HEK293T (cell line): ENCODE measurements at regions not wholly inside any gene's neighbourhood (a gene's known extent, or its start where the extent isn't known, plus 50 kb on each side); places are given as distances from the start of the nearest gene placed in this dataset.
"Not testable (repeated sequence)": the region's sequence is repeated elsewhere in the genome, so short reads cannot be mapped to it uniquely, and the experiment has no call there.

Experiments
- CTCF ChIA-PET: fragments of 350-600 bp; formaldehyde crosslinking; extraction: SDS; loops from one replicate; lab custom pipeline; 2021; ENCODE audit warnings: antibody characterized with exemption, inconsistent platforms; lab: Yijun Ruan, JAX
- POLR2A ChIA-PET: fragments of 350-600 bp; formaldehyde crosslinking; extraction: SDS; loops from one replicate; lab custom pipeline; 2020; ENCODE audit warnings: antibody characterized with exemption, inconsistent platforms; lab: Yijun Ruan, JAX
- DNase-seq: peaks from one replicate; pipeline ENCODE4 v3.0.0; 2012; ENCODE audit warnings: mixed read lengths; ENCODE audit errors: extremely low spot score
- ARNT ChIP-seq: fragments of 450-650 bp; IDR thresholded peaks from 2 replicates; pipeline ENCODE4 v1.6.1; 2017; ENCODE audit warnings: mild to moderate bottlenecking
- BHLHE40 ChIP-seq: fragments of 450-650 bp; IDR thresholded peaks from 2 replicates; pipeline ENCODE4 v1.6.1; 2016; ENCODE audit warnings: mild to moderate bottlenecking, moderate library complexity, borderline replicate concordance
- CTBP1 ChIP-seq: fragments of 450-650 bp; IDR thresholded peaks from 2 replicates; pipeline ENCODE4 v1.6.1; 2016; ENCODE audit warnings: borderline replicate concordance
- ELF4 ChIP-seq: fragments of 450-650 bp; IDR thresholded peaks from 2 replicates; pipeline ENCODE4 v1.6.1; 2017; ENCODE audit warnings: antibody characterized with exemption
- FOXA1 ChIP-seq: fragments of 450-650 bp; IDR thresholded peaks from 2 replicates; pipeline ENCODE4 v1.6.1; 2016; ENCODE audit warnings: mild to moderate bottlenecking
- FOXK2 ChIP-seq: fragments of 450-650 bp; IDR thresholded peaks from 2 replicates; pipeline ENCODE4 v1.6.1; 2016; ENCODE audit warnings: mild to moderate bottlenecking
- FOXM1 ChIP-seq: fragments of 450-650 bp; IDR thresholded peaks from 2 replicates; pipeline ENCODE4 v1.6.1; 2017; ENCODE audit warnings: mild to moderate bottlenecking, borderline replicate concordance
- HDGF ChIP-seq: fragments of 450-650 bp; IDR thresholded peaks from 2 replicates; pipeline ENCODE4 v1.6.1; 2017; ENCODE audit warnings: antibody characterized with exemption, borderline replicate concordance
- L3MBTL2 ChIP-seq: fragments of 450-650 bp; conservative IDR thresholded peaks from 2 replicates; pipeline ENCODE4 v1.6.1; 2016; ENCODE audit warnings: mild to moderate bottlenecking
- LEF1 ChIP-seq: fragments of 450-650 bp; IDR thresholded peaks from 2 replicates; pipeline ENCODE4 v1.6.1; 2017; ENCODE audit warnings: mild to moderate bottlenecking, borderline replicate concordance
- NFRKB ChIP-seq: fragments of 450-650 bp; IDR thresholded peaks from 2 replicates; pipeline ENCODE4 v1.6.1; 2016; ENCODE audit warnings: mild to moderate bottlenecking, moderate library complexity
- PKNOX1 ChIP-seq: fragments of 450-650 bp; IDR thresholded peaks from 2 replicates; pipeline ENCODE4 v1.6.1; 2016
- SP1 ChIP-seq: fragments of 450-650 bp; IDR thresholded peaks from 2 replicates; pipeline ENCODE4 v1.6.1; 2017
- SUZ12 ChIP-seq: fragments of 450-650 bp; IDR thresholded peaks from 2 replicates; pipeline ENCODE4 v1.6.1; 2016; ENCODE audit warnings: mild to moderate bottlenecking
- TARDBP ChIP-seq: fragments of 450-650 bp; IDR thresholded peaks from 2 replicates; pipeline ENCODE4 v1.6.1; 2016
- ZNF384 ChIP-seq: fragments of 450-650 bp; IDR thresholded peaks from 2 replicates; pipeline ENCODE4 v1.6.1; 2016

- no peak for TF ChIP-seq BHLHE40
- no peak for TF ChIP-seq PKNOX1
- TF ChIP-seq HDGF = no peak
- TF ChIP-seq ZNF384 = no peak
- no peak for TF ChIP-seq NFRKB
- no peak for TF ChIP-seq ARNT
- TF ChIP-seq FOXA1 = no peak
- TF ChIP-seq FOXK2 = no peak
- no peak for TF ChIP-seq ELF4
- no peak for TF ChIP-seq SUZ12
- TF ChIP-seq SP1 = no peak
- no peak for TF ChIP-seq CTBP1
- TF ChIP-seq LEF1 = no peak
- TF ChIP-seq FOXM1 = no peak
- TF ChIP-seq TARDBP = no peak
- no peak for TF ChIP-seq L3MBTL2
- CTCF ChIA-PET = no interaction called here
- no peak for DNase-seq
- POLR2A ChIA-PET = no interaction called here
Observed at GRCh38 chr22:26082866-26083265, 86.4 kb upstream of the SEZ6L start.

GRCh38 chr22:26086359-26086758 lies 82.9 kb upstream of the SEZ6L start:
- no peak for DNase-seq
- ChIA-PET CTCF (interaction anchor here (0.6 kb wide), 1 partner anchor 31 kb away, joined by 3 read pairs; no protein-coding TSS in a partner anchor), POLR2A (no interaction called here)
- no peak for TF ChIP-seq ZNF384
- TF ChIP-seq FOXK2 = no peak
- no peak for TF ChIP-seq L3MBTL2
- no peak for TF ChIP-seq ELF4
- no peak for TF ChIP-seq FOXM1
- no peak for TF ChIP-seq ARNT
- no peak for TF ChIP-seq TARDBP
- TF ChIP-seq HDGF = no peak
- no peak for TF ChIP-seq PKNOX1
- no peak for TF ChIP-seq NFRKB
- no peak for TF ChIP-seq SUZ12
- TF ChIP-seq SP1 = no peak
- TF ChIP-seq FOXA1 = no peak
- no peak for TF ChIP-seq CTBP1
- no peak for TF ChIP-seq LEF1
- no peak for TF ChIP-seq BHLHE40

GRCh38 chr22:26087816-26088215 lies 81.4 kb upstream of the SEZ6L start:
- DNase-seq = no peak
- TF ChIP-seq ELF4 (no peak), SUZ12 (no peak), HDGF (no peak), ARNT (no peak), FOXK2 (no peak), TARDBP (no peak)
- POLR2A ChIA-PET = no interaction called here
- CTCF ChIA-PET = no interaction called here

- ChIA-PET POLR2A (no interaction called here), CTCF (no interaction called here)
- TF ChIP-seq PKNOX1 = no peak
- no peak for TF ChIP-seq ZNF384
- no peak for TF ChIP-seq FOXM1
- TF ChIP-seq BHLHE40 = no peak
- no peak for TF ChIP-seq TARDBP
- no peak for TF ChIP-seq SP1
- no peak for TF ChIP-seq L3MBTL2
- no peak for TF ChIP-seq HDGF
- TF ChIP-seq NFRKB = no peak
- no peak for TF ChIP-seq CTBP1
- TF ChIP-seq FOXK2 = no peak
- no peak for TF ChIP-seq ELF4
- DNase-seq = no peak
Observed at GRCh38 chr22:26090821-26091220, 78.4 kb upstream of the SEZ6L start.

GRCh38 chr22:26094497-26094896 lies 74.8 kb upstream of the SEZ6L start:
- DNase-seq, CTCF ChIA-PET, POLR2A ChIA-PET: not testable (repeated sequence)

- CTCF ChIA-PET = interaction anchor here (1.2 kb wide), 1 partner anchor 77 kb away, joined by 3 read pairs; no protein-coding TSS in a partner anchor
- POLR2A ChIA-PET = no interaction called here
- DNase-seq = no peak
Observed at GRCh38 chr22:26095256-26095956, 73.9 kb upstream of the SEZ6L start.

GRCh38 chr22:26097411-26097810 lies 71.9 kb upstream of the SEZ6L start:
- DNase-seq = no peak
- CTCF ChIA-PET = no interaction called here
- TF ChIP-seq BHLHE40 = no peak
- TF ChIP-seq TARDBP = no peak
- no peak for TF ChIP-seq HDGF
- TF ChIP-seq ARNT = no peak
- TF ChIP-seq NFRKB = no peak
- POLR2A ChIA-PET = no interaction called here

More at GRCh38 chr22:26095256-26095956, 73.9 kb upstream of the SEZ6L start:
- TF ChIP-seq FOXM1 (no peak), TARDBP (no peak), FOXA1 (no peak)
